ENCODE measurements at regions not wholly inside any gene's neighbourhood (a gene's known extent, or its start where the extent isn't known, plus 50 kb on each side); places are given as distances from the start of the nearest gene placed in this dataset.

DNA sequence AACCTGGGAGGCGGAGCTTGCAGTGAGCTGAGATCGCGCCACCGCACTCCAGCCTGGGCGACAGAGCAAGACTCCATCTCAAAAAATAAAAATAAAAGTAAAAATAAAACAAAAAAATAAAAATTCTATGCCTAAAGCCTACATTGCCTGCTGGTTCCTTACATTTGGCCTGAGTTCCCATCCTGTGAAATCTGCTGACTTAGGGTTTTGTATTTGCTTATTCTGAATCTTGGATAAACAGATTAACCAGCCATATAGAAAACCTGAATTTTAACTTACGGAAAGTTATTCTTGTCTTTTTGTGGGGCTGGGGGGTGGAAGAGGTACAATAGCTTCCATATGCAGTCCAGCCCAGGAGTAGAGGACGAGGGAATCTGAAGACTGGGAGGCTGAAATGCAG lies 73.7 kb upstream of the UMPS start:
- no peak for DNase-seq

DNA sequence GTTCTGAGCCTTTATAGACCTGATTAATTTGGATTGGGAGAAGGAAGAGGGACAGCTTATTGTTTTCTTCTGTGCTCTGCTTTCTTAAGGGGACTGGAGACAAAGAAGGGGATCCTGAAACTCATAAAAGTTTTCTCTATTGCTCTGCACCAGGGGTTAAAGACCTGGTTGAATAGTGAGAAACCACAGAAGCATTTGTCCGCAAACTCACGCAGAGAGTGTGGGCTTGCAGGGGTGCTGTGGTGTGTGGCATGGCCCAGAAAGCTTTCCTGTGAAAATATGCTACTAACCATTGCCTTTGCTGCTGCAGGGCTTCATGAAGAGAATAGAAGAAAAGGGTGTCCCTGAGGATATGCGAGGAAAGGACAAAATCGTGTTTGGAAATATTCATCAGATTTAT lies 73.1 kb upstream of the UMPS start:
- DNase-seq, result no peak

DNA sequence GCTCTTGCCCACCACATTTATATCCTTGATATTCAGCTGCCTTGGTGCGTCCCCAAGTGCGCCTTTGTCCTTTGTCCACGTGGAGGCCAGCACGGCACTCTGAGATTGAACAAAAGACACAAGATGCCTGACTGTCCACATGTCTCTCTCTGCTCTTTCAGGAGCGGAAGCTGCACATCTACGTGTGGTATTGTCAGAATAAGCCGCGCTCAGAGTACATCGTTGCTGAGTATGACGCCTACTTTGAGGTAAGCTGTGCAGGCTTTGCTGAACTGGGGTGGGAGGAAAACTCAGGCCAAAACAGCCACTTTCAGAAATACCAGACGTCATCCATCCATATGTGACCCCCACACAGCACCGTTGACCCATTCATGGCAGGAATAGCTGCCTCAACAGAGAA lies 72.0 kb upstream of the UMPS start:
- DNase-seq, result no peak

DNA sequence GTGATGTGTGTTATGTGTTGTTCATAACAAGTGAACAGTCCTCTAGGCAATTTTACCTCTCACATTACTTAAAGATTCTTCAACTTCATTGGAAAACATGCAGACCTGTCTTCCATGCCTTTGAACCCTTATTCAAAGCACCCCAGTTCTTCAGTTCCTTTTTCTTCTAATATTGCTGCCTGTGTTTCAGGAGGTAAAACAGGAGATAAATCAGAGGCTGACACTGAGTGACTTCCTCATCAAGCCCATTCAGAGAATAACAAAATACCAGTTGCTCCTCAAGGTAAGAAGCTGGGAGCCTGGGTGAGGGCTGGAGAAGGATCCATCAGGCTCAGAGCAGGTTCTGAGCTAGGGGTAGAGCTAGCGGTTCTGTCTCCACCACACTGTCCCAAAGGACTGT lies 71.1 kb upstream of the UMPS start:
- DNase-seq, result no peak

DNA sequence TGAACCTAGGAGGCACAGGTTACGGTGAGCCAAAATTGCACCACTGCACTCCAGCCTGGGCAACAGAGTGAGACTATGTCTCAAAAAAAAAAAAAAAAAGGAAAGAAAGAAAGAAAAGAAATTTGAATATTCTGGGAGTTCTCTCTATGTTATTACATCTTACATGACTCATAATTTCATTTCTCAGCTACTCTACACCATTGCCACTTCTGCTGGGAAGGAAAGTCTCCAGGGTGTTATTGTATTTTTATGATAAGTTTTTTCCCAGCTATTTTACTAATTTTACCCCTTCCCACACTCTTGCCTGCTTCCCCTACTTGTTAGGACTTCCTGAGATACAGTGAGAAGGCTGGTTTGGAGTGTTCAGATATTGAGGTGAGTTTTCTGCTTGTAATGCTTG lies 69.7 kb upstream of the UMPS start:
- DNase-seq, result no peak

DNA sequence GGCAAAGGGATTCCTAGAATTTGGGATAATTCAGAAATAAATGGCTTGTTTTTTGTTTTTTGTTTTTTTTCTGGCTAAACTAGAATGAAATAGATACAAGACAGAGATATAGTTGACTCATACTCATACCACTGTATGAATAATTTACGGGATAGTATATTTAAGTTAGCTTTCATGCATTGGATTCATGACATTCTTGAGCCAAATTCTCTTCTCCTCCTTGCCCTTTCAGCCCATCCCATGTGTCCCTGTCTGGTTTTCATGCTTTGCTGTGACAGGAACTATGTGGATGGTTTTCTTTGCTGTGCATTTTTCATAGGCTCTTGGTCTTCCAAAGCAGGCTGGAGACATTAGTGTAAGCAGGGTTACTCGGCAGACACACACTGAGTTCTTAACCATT lies 66.6 kb upstream of the UMPS start:
- DNase-seq, result no peak

DNA sequence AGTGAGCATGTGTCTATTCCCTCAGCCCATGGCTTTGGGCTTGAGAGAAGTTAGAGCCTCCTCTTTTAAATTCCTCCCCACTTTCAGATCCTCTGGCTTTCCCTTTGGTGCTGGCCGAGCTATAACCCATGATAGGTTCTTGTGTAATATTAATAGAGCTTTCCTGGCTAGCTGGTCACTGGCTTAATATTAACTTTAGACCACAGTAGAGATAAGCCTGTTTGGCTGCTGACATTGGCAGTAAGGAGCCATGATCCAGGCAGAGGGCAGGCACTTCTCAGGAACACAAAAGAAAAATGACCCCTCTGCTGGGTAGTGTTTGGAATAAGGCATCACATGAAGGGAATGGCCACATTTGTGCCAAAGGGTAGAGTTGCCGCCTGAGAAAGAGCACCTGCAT lies 65.4 kb upstream of the UMPS start:
- DNase-seq, result no peak

DNA sequence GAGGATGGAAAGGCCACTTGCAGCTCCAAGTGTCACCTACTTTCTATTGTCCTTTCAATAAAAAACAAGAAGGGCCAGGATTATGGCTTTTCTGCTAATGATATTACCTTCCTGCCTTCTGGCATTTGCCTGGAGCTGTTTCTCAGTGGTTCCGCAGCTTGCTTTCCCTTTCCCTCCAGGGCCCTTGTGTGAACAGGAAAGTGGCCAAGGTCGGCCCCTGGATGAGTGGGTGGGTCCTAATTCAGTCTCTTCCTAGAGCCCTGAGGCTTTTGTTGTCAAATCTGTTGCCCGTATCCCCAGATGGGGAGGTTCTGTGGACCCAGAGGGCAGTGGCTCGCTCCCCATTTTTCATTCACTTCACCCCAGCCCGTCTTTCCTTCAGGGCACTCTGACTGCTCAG lies 64.2 kb upstream of the UMPS start:
- no peak for DNase-seq

DNA sequence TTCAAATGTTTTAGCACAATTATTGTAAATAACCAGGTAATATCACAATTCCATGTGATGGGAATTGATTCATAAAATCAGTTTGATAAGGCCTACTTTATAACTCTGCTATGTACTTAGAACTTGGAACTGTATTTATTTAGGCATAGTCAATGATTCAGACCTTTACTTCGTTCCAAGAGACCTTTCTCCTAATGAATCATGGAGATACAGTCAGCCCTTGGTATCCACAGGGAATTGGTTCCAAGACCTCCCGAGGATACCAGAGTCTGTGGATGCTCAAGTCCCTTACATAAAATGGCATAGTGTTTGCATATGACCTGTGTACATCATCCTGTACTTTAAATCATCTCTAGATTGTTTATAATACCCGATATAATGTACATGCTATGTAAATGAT lies 60.8 kb upstream of the UMPS start:
- no peak for DNase-seq

DNA sequence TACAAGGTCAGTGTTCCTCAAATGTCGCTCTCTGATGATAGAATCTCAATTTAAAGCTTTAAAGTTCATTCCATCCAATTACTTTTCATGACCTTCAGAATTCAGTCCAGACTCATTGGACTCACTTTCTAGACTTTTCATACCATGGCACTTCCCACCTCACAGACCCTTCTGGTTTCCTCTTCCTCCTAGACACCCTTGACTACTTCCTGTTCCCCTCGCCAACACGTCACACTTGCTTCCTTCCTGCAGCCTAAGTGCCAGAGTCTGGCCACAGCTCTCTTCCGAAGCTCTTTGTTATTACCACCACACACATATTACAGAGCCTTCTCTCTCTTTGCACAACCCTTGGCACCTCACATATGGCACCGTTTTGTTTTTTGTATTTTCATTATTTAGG lies 59.1 kb upstream of the UMPS start:
- no peak for DNase-seq

DNA sequence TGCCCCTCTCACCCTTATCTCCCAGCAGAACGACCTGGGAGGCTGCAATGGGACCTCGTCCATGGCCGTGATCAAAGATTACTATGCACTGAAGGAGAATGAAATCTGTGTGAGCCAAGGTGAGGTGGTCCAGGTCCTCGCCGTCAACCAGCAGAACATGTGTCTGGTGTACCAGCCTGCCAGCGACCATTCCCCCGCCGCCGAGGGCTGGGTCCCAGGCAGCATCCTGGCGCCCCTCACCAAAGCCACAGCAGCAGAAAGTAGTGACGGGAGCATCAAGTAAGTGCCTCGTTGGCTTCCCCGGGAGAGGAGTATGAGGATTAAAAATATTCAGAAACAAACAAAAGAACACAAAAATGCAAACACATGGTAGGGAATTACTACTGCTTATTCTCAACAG lies 55.9 kb upstream of the UMPS start:
- DNase-seq, result no peak

DNA sequence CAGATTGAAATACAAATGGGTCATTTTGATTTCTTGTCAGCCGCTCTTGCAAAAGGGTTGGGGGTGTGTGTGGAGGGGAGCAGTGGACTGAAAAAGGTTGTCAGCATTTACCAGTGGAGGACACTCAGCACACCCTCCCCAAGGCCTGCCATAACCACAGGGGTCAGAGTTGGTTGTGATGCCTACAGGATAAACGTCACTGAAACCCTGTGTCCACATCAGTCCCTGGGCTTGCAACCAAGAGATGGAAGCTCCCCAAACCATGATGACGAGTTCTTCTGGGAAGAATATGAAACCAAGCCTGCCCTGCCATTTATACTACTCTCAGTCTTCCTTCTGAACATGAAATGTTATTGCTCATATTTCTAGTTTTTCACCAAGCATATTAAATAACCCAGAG lies 54.0 kb upstream of the UMPS start:
- no peak for DNase-seq

DNA sequence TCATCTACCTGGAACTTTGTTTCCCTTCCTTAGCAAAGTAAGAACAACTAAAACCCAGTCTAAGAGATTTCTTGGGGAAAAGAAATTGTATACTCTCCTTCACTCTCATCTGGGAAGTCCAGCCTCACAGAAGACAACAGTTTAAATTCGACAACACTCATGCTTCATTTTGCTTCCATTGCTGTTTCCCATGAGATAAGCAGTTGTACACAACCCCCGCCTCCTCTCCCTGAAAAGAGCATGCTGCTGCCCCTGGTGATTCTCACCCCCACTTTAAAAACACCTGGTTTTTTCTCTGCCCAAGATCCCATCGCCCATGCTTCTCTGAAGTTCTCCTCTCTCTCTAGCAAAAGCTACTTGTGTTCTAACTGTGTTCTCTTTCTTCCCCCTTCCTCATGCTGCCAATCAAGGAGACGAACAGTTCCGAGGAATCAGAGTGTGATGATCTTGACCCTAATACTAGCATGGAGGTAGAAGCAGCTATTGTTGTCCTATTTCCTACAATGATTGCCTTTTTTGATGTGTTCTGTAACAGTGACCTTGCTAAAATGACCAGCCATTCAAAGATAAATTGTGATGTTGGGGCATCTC lies 51.1 kb upstream of the UMPS start:
- DNase-seq, result no peak

Data from amygdala (tissue), 56 donors.